GM23338 (cell line): ENCODE measurements at regions not wholly inside any gene's neighbourhood (a gene's known extent, or its start where the extent isn't known, plus 50 kb on each side); places are given as distances from the start of the nearest gene placed in this dataset.
"Not testable (repeated sequence)": the region's sequence is repeated elsewhere in the genome, so short reads cannot be mapped to it uniquely, and the experiment has no call there.

Experiments used
- ATAC-seq: fragments of 200-7000 bp; cut with Tn5 transposase; 3 replicates; pipeline ENCODE4 v1.9.1; 2020
- DNase-seq: peaks from one replicate; pipeline ENCODE4 v3.0.0-alpha.2; 2015; ENCODE audit warnings: low spot score
- H2AFZ ChIP-seq: fragments of 200-600 bp; sonication (generic); 2 replicates; pipeline ENCODE4 v1.8.0; 2016; ENCODE audit warnings: antibody characterized with exemption, mild to moderate bottlenecking, moderate library complexity
- H3F3A ChIP-seq: fragments of 200-600 bp; sonication (generic); replicated peaks from 2 replicates; pipeline ENCODE4 v1.8.0; 2017; ENCODE audit warnings: antibody characterized with exemption, mixed run types, low read depth
- H3K27ac ChIP-seq: fragments of 200-600 bp; sonication (generic); 2 replicates; pipeline ENCODE4 v1.6.1; 2016; ENCODE audit warnings: low read depth
- H3K27me3 ChIP-seq: fragments of 200-600 bp; sonication (generic); 2 replicates; pipeline ENCODE4 v1.8.0; 2016; ENCODE audit warnings: mild to moderate bottlenecking, mixed run types, moderate library complexity; ENCODE audit not compliant: insufficient read depth
- H3K36me3 ChIP-seq: fragments of 200-600 bp; sonication (generic); 2 replicates; pipeline ENCODE4 v1.8.0; 2016; ENCODE audit warnings: mild to moderate bottlenecking; ENCODE audit not compliant: insufficient read depth
- H3K4me1 ChIP-seq: fragments of 200-600 bp; sonication (generic); 2 replicates; pipeline ENCODE4 v1.8.0; 2016; ENCODE audit warnings: mild to moderate bottlenecking, moderate library complexity; ENCODE audit not compliant: insufficient read depth
- H3K4me2 ChIP-seq: fragments of 200-600 bp; sonication (generic); 2 replicates; pipeline ENCODE4 v1.7.1; 2017; ENCODE audit warnings: mixed run types
- H3K4me3 ChIP-seq: fragments of 200-600 bp; sonication (generic); 2 replicates; pipeline ENCODE4 v1.6.1; 2016; ENCODE audit warnings: mixed run types
- H3K79me2 ChIP-seq: fragments of 200-600 bp; sonication (generic); replicated peaks from 2 replicates; pipeline ENCODE4 v1.8.0; 2017; ENCODE audit warnings: mild to moderate bottlenecking; ENCODE audit not compliant: insufficient read depth
- H3K9me2 ChIP-seq: fragments of 200-600 bp; sonication (generic); 2 replicates; pipeline ENCODE4 v1.8.0; 2017; ENCODE audit not compliant: insufficient read depth
- H4K20me1 ChIP-seq: fragments of 200-600 bp; sonication (generic); replicated peaks from 2 replicates; pipeline ENCODE4 v1.8.0; 2017; ENCODE audit warnings: mild to moderate bottlenecking; ENCODE audit not compliant: insufficient read depth
- H3K27ac Mint-ChIP-seq: 2 replicates; pipeline ENCODE4 v1.8.0; 2020; ENCODE audit warnings: inconsistent platforms, mild to moderate bottlenecking, moderate library complexity, mixed read lengths
- H3K27me3 Mint-ChIP-seq: 3 replicates; pipeline ENCODE4 v1.8.0; 2022; ENCODE audit warnings: low read depth, mild to moderate bottlenecking, moderate library complexity, mixed read lengths, inconsistent platforms; ENCODE audit not compliant: insufficient read depth, poor library complexity
- H3K36me3 Mint-ChIP-seq: 3 replicates; pipeline ENCODE4 v1.8.0; 2021; ENCODE audit warnings: low read depth, mild to moderate bottlenecking, inconsistent platforms, moderate library complexity, mixed read lengths
- H3K4me1 Mint-ChIP-seq: 3 replicates; pipeline ENCODE4 v1.8.0; 2020; ENCODE audit warnings: mild to moderate bottlenecking, inconsistent platforms, mixed read lengths
- H3K4me3 Mint-ChIP-seq: 3 replicates; pipeline ENCODE4 v1.8.0; 2021; ENCODE audit warnings: moderate library complexity, mild to moderate bottlenecking, inconsistent platforms, mixed read lengths
- H3K9me3 Mint-ChIP-seq: 3 replicates; pipeline ENCODE4 v1.8.0; 2020; ENCODE audit warnings: moderate library complexity, mild to moderate bottlenecking, inconsistent platforms, mixed read lengths
- CREB1 ChIP-seq: fragments of 250-450 bp; sonication (Bioruptor Pico); IDR thresholded peaks from 2 replicates; pipeline ENCODE4 v1.5.0; 2020; ENCODE audit warnings: low read depth, mild to moderate bottlenecking, moderate library complexity
- EZH2 ChIP-seq: fragments of 200-600 bp; sonication (generic); IDR thresholded peaks from one replicate; pipeline ENCODE4 v1.8.0; 2017; ENCODE audit warnings: antibody characterized with exemption, mild to moderate bottlenecking, low read depth; ENCODE audit not compliant: unreplicated experiment
- ZNF331 ChIP-seq: fragments of 250-450 bp; sonication (Bioruptor Pico); IDR thresholded peaks from 2 replicates; pipeline ENCODE4 v1.5.0; 2020; ENCODE audit warnings: low read depth, mild to moderate bottlenecking, moderate library complexity
- TF ChIP-seq, protein P1 (sequence below), 2 experiments: fragments of 200-600 bp in 1 of 2; sonication (generic) in 1 of 2; conservative IDR thresholded peaks; 2 replicates each; pipeline versions ENCODE4 v1.5.1 to v1.6.1; 2016 to 2017; ENCODE audit warnings: antibody characterized with exemption in 2 of 2, low read depth in 2 of 2, mild to moderate bottlenecking in 2 of 2, moderate library complexity in 1 of 2
- TF ChIP-seq, protein P2 (sequence below): IDR thresholded peaks from one replicate; pipeline ENCODE4 v1.6.1; 2018; ENCODE audit warnings: antibody characterized with exemption; ENCODE audit not compliant: unreplicated experiment

DNA sequence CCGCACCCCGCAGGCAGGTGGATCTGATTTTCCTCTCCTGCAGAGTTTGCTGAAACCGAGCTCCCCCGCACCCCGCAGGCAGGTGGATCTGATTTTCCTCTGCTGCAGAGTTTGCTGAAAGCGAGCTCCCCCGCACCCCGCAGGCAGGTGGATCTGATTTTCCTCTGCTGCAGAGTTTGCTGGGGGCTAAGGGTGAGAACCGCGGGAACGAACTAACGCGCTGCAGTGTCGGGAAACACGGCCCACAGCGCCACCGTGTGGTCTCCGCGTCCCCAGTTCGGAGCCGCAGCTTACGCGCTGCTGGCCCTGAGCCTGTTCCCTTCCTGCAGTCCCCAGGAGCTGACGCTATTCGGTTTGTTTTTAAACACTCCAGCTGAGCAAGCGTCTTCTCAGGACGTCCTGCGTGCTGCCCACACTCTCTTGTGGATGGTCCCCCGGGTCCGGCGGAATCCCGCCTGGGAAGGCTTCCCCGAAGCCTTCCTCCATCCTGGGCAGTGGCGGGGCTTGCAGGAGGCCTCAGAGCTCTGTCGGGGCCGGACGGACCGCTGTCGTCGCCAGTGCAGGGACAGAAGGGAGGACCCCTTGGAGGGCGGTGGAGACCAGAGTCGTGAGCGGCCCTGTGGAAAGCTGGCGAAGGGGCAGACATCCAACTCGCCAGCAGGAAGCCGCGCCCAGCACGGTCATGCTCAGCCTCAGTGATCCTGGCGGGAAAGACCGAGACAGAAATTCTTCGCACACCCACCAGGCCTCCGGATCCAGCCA is 121.2 kb upstream of the LPCAT1 start:
- no peaks in the 10 kb centered on the region for H3K9me2 ChIP-seq
- H3K27ac Mint-ChIP-seq: no peak overlapping the region
- H3K4me3 Mint-ChIP-seq: peak overlapping the region; percentile 68
- peaks cover 34% of the 10 kb centered on the region for H3K27me3 ChIP-seq
- H4K20me1 ChIP-seq: no peaks in the 10 kb centered on the region
- no peaks in the 10 kb centered on the region for H3K36me3 Mint-ChIP-seq
- peak; percentile 88 for ATAC-seq
- H3K4me3 ChIP-seq: peak overlapping the region; percentile 68
- peaks cover 13% of the 10 kb centered on the region for H3K4me1 ChIP-seq
- H3K27ac ChIP-seq: no peak overlapping the region
- DNase-seq: peak; percentile 95
- no peaks in the 10 kb centered on the region for H3K9me3 Mint-ChIP-seq
- no peaks in the 10 kb centered on the region for H3K36me3 ChIP-seq
- H2AFZ ChIP-seq: peak overlapping the region; percentile 100
- 0 out of 2 replicates have a peak, but pooled peaks cover 5% of the 10 kb centered on the region for H3F3A ChIP-seq
- peaks cover 25% of the 10 kb centered on the region for H3K4me1 Mint-ChIP-seq
- no peaks in the 10 kb centered on the region for H3K79me2 ChIP-seq
- H3K27me3 Mint-ChIP-seq: peaks cover 36% of the 10 kb centered on the region
- H3K4me2 ChIP-seq: peak overlapping the region; percentile 98
- TF ChIP-seq EZH2 (peak; percentile 35), CREB1 (CRISPR knock-in tag) (peak; percentile 68; the same call in 1 of the 2 replicates), ZNF331 (CRISPR knock-in tag) (no peak)
- TF ChIP-seq, protein P1, sequence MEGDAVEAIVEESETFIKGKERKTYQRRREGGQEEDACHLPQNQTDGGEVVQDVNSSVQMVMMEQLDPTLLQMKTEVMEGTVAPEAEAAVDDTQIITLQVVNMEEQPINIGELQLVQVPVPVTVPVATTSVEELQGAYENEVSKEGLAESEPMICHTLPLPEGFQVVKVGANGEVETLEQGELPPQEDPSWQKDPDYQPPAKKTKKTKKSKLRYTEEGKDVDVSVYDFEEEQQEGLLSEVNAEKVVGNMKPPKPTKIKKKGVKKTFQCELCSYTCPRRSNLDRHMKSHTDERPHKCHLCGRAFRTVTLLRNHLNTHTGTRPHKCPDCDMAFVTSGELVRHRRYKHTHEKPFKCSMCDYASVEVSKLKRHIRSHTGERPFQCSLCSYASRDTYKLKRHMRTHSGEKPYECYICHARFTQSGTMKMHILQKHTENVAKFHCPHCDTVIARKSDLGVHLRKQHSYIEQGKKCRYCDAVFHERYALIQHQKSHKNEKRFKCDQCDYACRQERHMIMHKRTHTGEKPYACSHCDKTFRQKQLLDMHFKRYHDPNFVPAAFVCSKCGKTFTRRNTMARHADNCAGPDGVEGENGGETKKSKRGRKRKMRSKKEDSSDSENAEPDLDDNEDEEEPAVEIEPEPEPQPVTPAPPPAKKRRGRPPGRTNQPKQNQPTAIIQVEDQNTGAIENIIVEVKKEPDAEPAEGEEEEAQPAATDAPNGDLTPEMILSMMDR (conservative IDR thresholded peaks at IDR 0.05; ENCODE audit: low read depth in 2 of 2): peak; percentile 68 to 95
- TF ChIP-seq, protein P2, sequence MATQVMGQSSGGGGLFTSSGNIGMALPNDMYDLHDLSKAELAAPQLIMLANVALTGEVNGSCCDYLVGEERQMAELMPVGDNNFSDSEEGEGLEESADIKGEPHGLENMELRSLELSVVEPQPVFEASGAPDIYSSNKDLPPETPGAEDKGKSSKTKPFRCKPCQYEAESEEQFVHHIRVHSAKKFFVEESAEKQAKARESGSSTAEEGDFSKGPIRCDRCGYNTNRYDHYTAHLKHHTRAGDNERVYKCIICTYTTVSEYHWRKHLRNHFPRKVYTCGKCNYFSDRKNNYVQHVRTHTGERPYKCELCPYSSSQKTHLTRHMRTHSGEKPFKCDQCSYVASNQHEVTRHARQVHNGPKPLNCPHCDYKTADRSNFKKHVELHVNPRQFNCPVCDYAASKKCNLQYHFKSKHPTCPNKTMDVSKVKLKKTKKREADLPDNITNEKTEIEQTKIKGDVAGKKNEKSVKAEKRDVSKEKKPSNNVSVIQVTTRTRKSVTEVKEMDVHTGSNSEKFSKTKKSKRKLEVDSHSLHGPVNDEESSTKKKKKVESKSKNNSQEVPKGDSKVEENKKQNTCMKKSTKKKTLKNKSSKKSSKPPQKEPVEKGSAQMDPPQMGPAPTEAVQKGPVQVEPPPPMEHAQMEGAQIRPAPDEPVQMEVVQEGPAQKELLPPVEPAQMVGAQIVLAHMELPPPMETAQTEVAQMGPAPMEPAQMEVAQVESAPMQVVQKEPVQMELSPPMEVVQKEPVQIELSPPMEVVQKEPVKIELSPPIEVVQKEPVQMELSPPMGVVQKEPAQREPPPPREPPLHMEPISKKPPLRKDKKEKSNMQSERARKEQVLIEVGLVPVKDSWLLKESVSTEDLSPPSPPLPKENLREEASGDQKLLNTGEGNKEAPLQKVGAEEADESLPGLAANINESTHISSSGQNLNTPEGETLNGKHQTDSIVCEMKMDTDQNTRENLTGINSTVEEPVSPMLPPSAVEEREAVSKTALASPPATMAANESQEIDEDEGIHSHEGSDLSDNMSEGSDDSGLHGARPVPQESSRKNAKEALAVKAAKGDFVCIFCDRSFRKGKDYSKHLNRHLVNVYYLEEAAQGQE: no peak

DNA sequence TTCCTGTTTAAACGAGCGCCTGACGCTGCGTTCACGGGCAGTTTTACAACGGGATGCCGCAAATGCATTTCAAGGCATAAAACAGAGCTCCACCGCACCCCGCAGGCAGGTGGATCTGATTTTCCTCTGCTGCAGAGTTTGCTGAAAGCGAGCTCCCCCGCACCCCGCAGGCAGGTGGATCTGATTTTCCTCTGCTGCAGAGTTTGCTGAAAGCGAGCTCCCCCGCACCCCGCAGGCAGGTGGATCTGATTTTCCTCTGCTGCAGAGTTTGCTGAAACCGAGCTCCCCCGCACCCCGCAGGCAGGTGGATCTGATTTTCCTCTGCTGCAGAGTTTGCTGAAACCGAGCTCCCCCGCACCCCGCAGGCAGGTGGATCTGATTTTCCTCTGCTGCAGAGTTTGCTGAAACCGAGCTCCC is 120.6 kb upstream of the LPCAT1 start:
- Mint-ChIP-seq H3K4me3 (peak overlapping the region; percentile 59), H3K4me1 (peaks cover 29% of the 10 kb centered on the region), H3K27me3 (peaks cover 36% of the 10 kb centered on the region)
- Histone ChIP-seq H3K4me1 (peaks cover 13% of the 10 kb centered on the region), H3K4me3 (peak overlapping the region; percentile 68), H3K4me2 (peak overlapping the region; percentile 98), H3K27me3 (peaks cover 34% of the 10 kb centered on the region)
- H3K27ac Mint-ChIP-seq, H4K20me1 ChIP-seq, H3F3A ChIP-seq, ATAC-seq, DNase-seq, H3K27ac ChIP-seq, H3K36me3 Mint-ChIP-seq, H3K36me3 ChIP-seq, H3K79me2 ChIP-seq, H3K9me2 ChIP-seq, H3K9me3 Mint-ChIP-seq, H2AFZ ChIP-seq: not testable (repeated sequence)
